ENCODE measurements at regions not wholly inside any gene's neighbourhood (a gene's known extent, or its start where the extent isn't known, plus 50 kb on each side); places are given as distances from the start of the nearest gene placed in this dataset.

- no peaks in the 10 kb centered on the region for H3K36me3 ChIP-seq (ENCODE audit: control insufficient read depth in 2 of 2, insufficient read depth in 2 of 2, low read length in 1 of 2)
- H3K4me3 ChIP-seq = no peak overlapping the region
- H3K79me2 ChIP-seq (ENCODE audit: control insufficient read depth, insufficient read depth, low read length) = no peaks in the 10 kb centered on the region
- H3K9ac ChIP-seq (ENCODE audit: control insufficient read depth, insufficient read depth, low read length) = no peak overlapping the region
- intact Hi-C loops (cut with micrococcal nuclease; ENCODE audit: unreplicated experiment) (no loop called here), in situ Hi-C loops (cut with MboI) (no loop called here)
- BruUV-seq (replicated peaks) = no TSS peak
- ATAC-seq = no peak
- SMC1A ChIA-PET (ENCODE audit: uncharacterized antibody, unreplicated experiment) = interaction anchor here (0.6 kb wide), 1 partner anchor 86 kb away, joined by 3 read pairs; no protein-coding TSS in a partner anchor
- POLR2A ChIA-PET = no interaction called here
- CTCF ChIA-PET = no interaction called here
- H3K4me1 ChIP-seq (ENCODE audit: control insufficient read depth, insufficient read depth, low read length) = no peaks in the 10 kb centered on the region
- DNase-seq (ENCODE audit: low read depth, low spot score) = no peak
- FAIRE-seq = no peak
- H3K27ac ChIP-seq (ENCODE audit: control insufficient read depth, insufficient read depth) = no peak overlapping the region
- H3K9me3 ChIP-seq (replicated peaks; ENCODE audit: control insufficient read depth, insufficient read depth, low read length) = no peaks in the 10 kb centered on the region
- no peaks in the 10 kb centered on the region for H3K27me3 ChIP-seq (replicated peaks in 1 of 2; ENCODE audit: control insufficient read depth in 2 of 2, insufficient read depth in 2 of 2, low read length in 1 of 2)
- RAD21 ChIA-PET (ENCODE audit: unreplicated experiment) = no interaction called here
- H3K4me2 ChIP-seq (ENCODE audit: control insufficient read depth, insufficient read depth) = no peak overlapping the region
- no peak for TF ChIP-seq CTCF (IDR thresholded peaks at IDR 0.05 in 2 of 3, conservative IDR thresholded peaks at IDR 0.05 in 1 of 3; ENCODE audit: control insufficient read depth in 2 of 3, extremely low read depth in 1 of 3, insufficient read depth in 1 of 3, low read depth in 3 of 3, low read length in 3 of 3)
- WGBS (ENCODE audit: insufficient coverage, insufficient replicate concordance, low lambda C conversion rate, missing lambda C conversion rate) = 40% methylated on average over 3 of the region's 3 CpGs
- H2AFZ ChIP-seq (ENCODE audit: control insufficient read depth, low read depth, low read length) = no peak overlapping the region
- no peaks in the 10 kb centered on the region for H4K20me1 ChIP-seq (ENCODE audit: control insufficient read depth, insufficient read depth)
Measured at GRCh38 chr7:96952974-96953391, 52.4 kb upstream of the DLX6 start.

GRCh38 chr7:96953676-96954513 is 51.5 kb upstream of the DLX6 start:
- FAIRE-seq (no peak), ATAC-seq (no peak), DNase-seq (ENCODE audit: low read depth, low spot score) (no peak)
- Histone ChIP-seq H3K79me2 (ENCODE audit: control insufficient read depth, insufficient read depth, low read length) (no peaks in the 10 kb centered on the region), H3K4me1 (ENCODE audit: control insufficient read depth, insufficient read depth, low read length) (no peaks in the 10 kb centered on the region), H2AFZ (ENCODE audit: control insufficient read depth, low read depth, low read length) (no peak overlapping the region), H3K27me3 (replicated peaks in 1 of 2; ENCODE audit: control insufficient read depth in 2 of 2, insufficient read depth in 2 of 2, low read length in 1 of 2) (no peaks in the 10 kb centered on the region), H3K4me3 (no peak overlapping the region), H3K9ac (ENCODE audit: control insufficient read depth, insufficient read depth, low read length) (no peak overlapping the region), H3K4me2 (ENCODE audit: control insufficient read depth, insufficient read depth) (no peak overlapping the region), H3K36me3 (ENCODE audit: control insufficient read depth in 2 of 2, insufficient read depth in 2 of 2, low read length in 1 of 2) (no peaks in the 10 kb centered on the region), H3K27ac (ENCODE audit: control insufficient read depth, insufficient read depth) (no peak overlapping the region), H4K20me1 (ENCODE audit: control insufficient read depth, insufficient read depth) (no peaks in the 10 kb centered on the region), H3K9me3 (replicated peaks; ENCODE audit: control insufficient read depth, insufficient read depth, low read length) (no peaks in the 10 kb centered on the region)
- BruUV-seq (replicated peaks) = no TSS peak
- ChIA-PET SMC1A (ENCODE audit: uncharacterized antibody, unreplicated experiment) (interaction anchor here (0.6 kb wide), 1 partner anchor 85 kb away, joined by 3 read pairs; no protein-coding TSS in a partner anchor), CTCF (no interaction called here), RAD21 (ENCODE audit: unreplicated experiment) (no interaction called here), POLR2A (no interaction called here)
- in situ Hi-C loops (cut with MboI) = no loop called here
- 19% methylated on average over 6 of the region's 6 CpGs for WGBS (ENCODE audit: insufficient coverage, insufficient replicate concordance, low lambda C conversion rate, missing lambda C conversion rate)
- intact Hi-C loops (cut with micrococcal nuclease; ENCODE audit: unreplicated experiment) = no loop called here
- no peak for TF ChIP-seq ATF3 (IDR thresholded peaks at IDR 0.05; ENCODE audit: borderline replicate concordance, extremely low read depth, low read depth, low read length)
- TF ChIP-seq ZNF217 (IDR thresholded peaks at IDR 0.05) = no peak
- no peak for TF ChIP-seq CBFB (IDR thresholded peaks at IDR 0.05; ENCODE audit: low read depth)
- no peak for TF ChIP-seq USF1 (IDR thresholded peaks at IDR 0.05; ENCODE audit: borderline replicate concordance, extremely low read length, insufficient read depth, low read depth, low read length)
- TF ChIP-seq MXI1 (IDR thresholded peaks at IDR 0.05; ENCODE audit: low read depth, low read length) = no peak
- no peak for TF ChIP-seq CEBPB (IDR thresholded peaks at IDR 0.05; ENCODE audit: borderline replicate concordance in 1 of 2, low read depth in 2 of 2, low read length in 2 of 2)
- TF ChIP-seq CREB1 (IDR thresholded peaks at IDR 0.05; ENCODE audit: low read depth) = no peak
- no peak for TF ChIP-seq NR2C2 (IDR thresholded peaks at IDR 0.05; ENCODE audit: borderline replicate concordance, control insufficient read depth, insufficient read length, low read depth)
- no peak for TF ChIP-seq SKIL (IDR thresholded peaks at IDR 0.05; ENCODE audit: low read depth, poor library complexity, severe bottlenecking)

All from GM12878 (cell line).